ENCODE measurements at regions not wholly inside any gene's neighbourhood (a gene's known extent, or its start where the extent isn't known, plus 50 kb on each side); places are given as distances from the start of the nearest gene placed in this dataset.

DNA sequence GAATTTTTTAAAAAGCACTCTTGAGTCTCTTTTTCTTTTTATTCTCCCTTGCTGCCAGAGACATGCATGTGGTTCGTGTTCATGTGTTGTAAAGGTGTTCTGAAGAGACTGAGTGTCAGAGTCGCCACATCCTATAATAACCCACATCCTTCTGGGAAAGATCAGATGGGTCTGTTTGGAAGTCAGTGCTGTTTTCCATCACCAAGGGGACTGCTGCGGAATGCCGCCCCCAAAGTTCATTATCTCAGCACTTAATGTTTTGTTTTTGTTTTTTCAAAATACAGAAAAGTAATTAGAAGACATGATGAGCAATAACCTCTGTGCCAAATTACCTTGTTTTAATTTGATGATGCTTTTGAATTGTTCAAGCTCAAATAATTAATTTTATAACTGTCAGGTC, 56.9 kb upstream of the EIF3M start (continued):
- TF ChIP-seq PRDM6 (tag by site-specific recombination; IDR thresholded peaks at IDR 0.05): no peak
- TF ChIP-seq ZNF404 (tag by site-specific recombination; IDR thresholded peaks at IDR 0.05): no peak
- TF ChIP-seq, protein P1, sequence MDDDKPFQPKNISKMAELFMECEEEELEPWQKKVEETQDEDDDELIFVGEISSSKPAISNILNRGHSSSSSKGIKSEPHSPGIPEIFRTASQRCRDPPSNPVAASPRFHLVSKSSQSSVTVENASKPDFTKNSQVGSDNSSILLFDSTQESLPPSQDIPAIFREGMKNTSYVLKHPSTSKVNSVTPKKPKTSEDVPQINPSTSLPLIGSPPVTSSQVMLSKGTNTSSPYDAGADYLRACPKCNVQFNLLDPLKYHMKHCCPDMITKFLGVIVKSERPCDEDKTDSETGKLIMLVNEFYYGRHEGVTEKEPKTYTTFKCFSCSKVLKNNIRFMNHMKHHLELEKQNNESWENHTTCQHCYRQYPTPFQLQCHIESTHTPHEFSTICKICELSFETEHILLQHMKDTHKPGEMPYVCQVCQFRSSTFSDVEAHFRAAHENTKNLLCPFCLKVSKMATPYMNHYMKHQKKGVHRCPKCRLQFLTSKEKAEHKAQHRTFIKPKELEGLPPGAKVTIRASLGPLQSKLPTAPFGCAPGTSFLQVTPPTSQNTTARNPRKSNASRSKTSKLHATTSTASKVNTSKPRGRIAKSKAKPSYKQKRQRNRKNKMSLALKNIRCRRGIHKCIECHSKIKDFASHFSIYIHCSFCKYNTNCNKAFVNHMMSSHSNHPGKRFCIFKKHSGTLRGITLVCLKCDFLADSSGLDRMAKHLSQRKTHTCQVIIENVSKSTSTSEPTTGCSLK (tag by site-specific recombination; IDR thresholded peaks at IDR 0.05): no peak
- TF ChIP-seq ZNF157 (tag by site-specific recombination; IDR thresholded peaks at IDR 0.05): no peak
- no peak for TF ChIP-seq ZBTB44 (tag by site-specific recombination; IDR thresholded peaks at IDR 0.05)
- no peak for TF ChIP-seq GLI4 (tag by site-specific recombination; IDR thresholded peaks at IDR 0.05)
- no peak for TF ChIP-seq EGR2 (tag by site-specific recombination; IDR thresholded peaks at IDR 0.05; ENCODE audit: low read depth)
- TF ChIP-seq INSM2 (tag by site-specific recombination; IDR thresholded peaks at IDR 0.05): no peak
- TF ChIP-seq PRDM1 (tag by site-specific recombination; IDR thresholded peaks at IDR 0.05): no peak
- no peak for TF ChIP-seq ZNF791 (tag by site-specific recombination; IDR thresholded peaks at IDR 0.05)
- no peak for TF ChIP-seq ZNF555 (tag by site-specific recombination; conservative IDR thresholded peaks at IDR 0.05)
- TF ChIP-seq, protein P2, sequence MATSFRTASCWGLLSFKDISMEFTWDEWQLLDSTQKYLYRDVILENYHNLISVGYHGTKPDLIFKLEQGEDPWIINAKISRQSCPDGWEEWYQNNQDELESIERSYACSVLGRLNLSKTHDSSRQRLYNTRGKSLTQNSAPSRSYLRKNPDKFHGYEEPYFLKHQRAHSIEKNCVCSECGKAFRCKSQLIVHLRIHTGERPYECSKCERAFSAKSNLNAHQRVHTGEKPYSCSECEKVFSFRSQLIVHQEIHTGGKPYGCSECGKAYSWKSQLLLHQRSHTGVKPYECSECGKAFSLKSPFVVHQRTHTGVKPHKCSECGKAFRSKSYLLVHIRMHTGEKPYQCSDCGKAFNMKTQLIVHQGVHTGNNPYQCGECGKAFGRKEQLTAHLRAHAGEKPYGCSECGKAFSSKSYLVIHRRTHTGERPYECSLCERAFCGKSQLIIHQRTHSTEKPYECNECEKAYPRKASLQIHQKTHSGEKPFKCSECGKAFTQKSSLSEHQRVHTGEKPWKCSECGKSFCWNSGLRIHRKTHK (tag by site-specific recombination; IDR thresholded peaks at IDR 0.05): no peak

DNA sequence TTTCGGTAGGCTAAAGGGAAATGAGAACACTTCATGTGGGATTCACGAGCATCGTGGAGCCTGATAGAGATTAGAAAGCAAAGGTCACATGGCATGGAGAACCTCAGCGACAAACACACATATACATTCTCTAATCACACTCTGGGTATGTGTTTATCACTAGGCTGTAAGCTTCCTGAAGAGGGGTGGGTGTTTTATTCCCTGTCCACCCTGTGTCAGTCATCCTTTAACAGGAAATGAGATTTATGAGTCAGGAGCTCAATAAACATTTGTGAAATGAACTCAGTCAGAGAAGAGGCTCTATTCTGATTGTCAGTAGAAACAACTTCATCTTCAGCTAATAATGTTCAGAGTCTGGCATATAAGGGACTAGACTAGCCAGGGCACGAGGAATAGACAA, 71.7 kb upstream of the EIF3M start:
- POLR2A ChIA-PET: no interaction called here
- Histone ChIP-seq H3K4me3 (ENCODE audit: low read depth, low read length) (no peak overlapping the region), H3K27ac (ENCODE audit: extremely low read depth, low read depth, low read length) (no peak overlapping the region), H3K4me1 (ENCODE audit: control insufficient read depth, insufficient read depth, low read length) (no peaks in the 10 kb centered on the region; the same call in 1 of the 2 replicates), H3K36me3 (ENCODE audit: control insufficient read depth in 2 of 2, insufficient read depth in 1 of 2, low read length in 2 of 2) (no peaks in the 10 kb centered on the region), H3K9me3 (ENCODE audit: control insufficient read depth, insufficient read depth, low read depth, low read length) (no peaks in the 10 kb centered on the region)
- CTCF ChIA-PET: interaction anchor here (0.7 to 0.9 kb wide), 2 partner anchors 25 to 46 kb away, joined by 3 to 4 read pairs; no protein-coding TSS in a partner anchor
- 0 out of 2 replicates have a peak, but pooled peaks have one; percentile 10 for TF ChIP-seq TRIM28 (IDR thresholded peaks at IDR 0.05; ENCODE audit: borderline replicate concordance, low read length)
- no peak for TF ChIP-seq ZFP37 (tag by site-specific recombination; IDR thresholded peaks at IDR 0.05)

DNA sequence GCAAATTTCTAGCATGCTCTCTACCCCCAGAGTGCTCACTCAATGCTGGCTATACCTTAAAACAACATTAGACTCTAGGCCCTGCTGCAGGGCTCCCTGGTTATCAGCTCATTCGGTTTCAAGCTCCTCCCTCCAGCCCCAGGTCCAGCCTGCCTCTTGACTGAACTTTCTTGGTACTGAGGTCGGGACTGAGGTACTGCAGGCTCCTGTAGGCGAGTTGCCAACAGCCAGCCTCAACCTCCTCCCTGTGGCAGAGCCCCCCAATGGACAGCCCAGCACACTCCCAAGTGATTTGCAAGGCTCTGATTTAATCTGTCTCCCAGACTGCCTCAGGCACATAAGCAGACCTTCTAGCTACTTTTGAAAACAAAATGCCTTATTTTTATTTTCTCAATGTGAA, 73.6 kb upstream of the EIF3M start:
- POLR2A ChIA-PET: no interaction called here
- no peaks in the 10 kb centered on the region; the same call in 1 of the 2 replicates for H3K4me1 ChIP-seq (ENCODE audit: control insufficient read depth, insufficient read depth, low read length)
- no peak overlapping the region for H3K4me3 ChIP-seq (ENCODE audit: low read depth, low read length)
- H3K27ac ChIP-seq (ENCODE audit: extremely low read depth, low read depth, low read length): no peak overlapping the region
- CTCF ChIA-PET: interaction anchor here (0.6 kb wide), 2 partner anchors 27 to 53 kb away, joined by 3 to 4 read pairs; no protein-coding TSS in a partner anchor
- TF ChIP-seq ZBTB21 (tag by site-specific recombination; IDR thresholded peaks at IDR 0.05) (no peak), ZNF16 (tag by site-specific recombination; IDR thresholded peaks at IDR 0.05; ENCODE audit: low read depth) (no peak)
- no peaks in the 10 kb centered on the region for H3K36me3 ChIP-seq (ENCODE audit: control insufficient read depth in 2 of 2, insufficient read depth in 1 of 2, low read length in 2 of 2)
- no peaks in the 10 kb centered on the region for H3K9me3 ChIP-seq (ENCODE audit: control insufficient read depth, insufficient read depth, low read depth, low read length)

All from HEK293 (cell line).